Thyroid gland (tissue), 4 donors: ENCODE measurements at regions not wholly inside any gene's neighbourhood (a gene's known extent, or its start where the extent isn't known, plus 50 kb on each side); places are given as distances from the start of the nearest gene placed in this dataset.

Experiments
- DNase-seq, 2 donors: peaks; one replicate each; pipeline ENCODE4 v3.0.0-alpha.2; 2019
- H3K27ac ChIP-seq, 3 donors: fragments of 200-600 bp; sonication (generic); 1 replicate in 2 of 3; 2 replicates in 1 of 3; pipeline ENCODE4 v1.5.1; 2016 to 2019; ENCODE audit warnings: mild to moderate bottlenecking in 1 of 3, moderate library complexity in 1 of 3
- H3K27me3 ChIP-seq: fragments of 200-600 bp; sonication (generic); one replicate; pipeline ENCODE4 v1.5.1; 2019
- H3K36me3 ChIP-seq, 2 donors: fragments of 200-600 bp; sonication (generic); one replicate each; pipeline ENCODE4 v1.5.1; 2016 to 2019
- H3K4me1 ChIP-seq, 2 donors: fragments of 200-600 bp; sonication (generic); one replicate each; pipeline ENCODE4 v1.5.1; 2017 to 2019
- H3K4me3 ChIP-seq, 3 donors: fragments of 200-600 bp; sonication (generic); replicated peaks in 1 of 3; 1 replicate in 2 of 3; 2 replicates in 1 of 3; pipeline ENCODE4 v1.5.1; 2016; ENCODE audit warnings: mild to moderate bottlenecking in 1 of 3
- H3K9me3 ChIP-seq: fragments of 200-600 bp; sonication (generic); one replicate; pipeline ENCODE4 v1.5.1; 2017
- CTCF ChIP-seq, 6 experiments: fragments of 200-600 bp in 3 of 6; fragments of 450-650 bp in 3 of 6; sonication (generic) in 3 of 6; IDR thresholded peaks; one replicate each; pipeline ENCODE4 v1.5.1; 2016 to 2019; ENCODE audit warnings: antibody characterized with exemption in 6 of 6, mild to moderate bottlenecking in 2 of 6, inconsistent platforms in 1 of 6, moderate library complexity in 1 of 6
- POLR2A ChIP-seq, 2 donors: fragments of 450-650 bp; IDR thresholded peaks; one replicate each; pipeline ENCODE4 v1.6.1; 2017; ENCODE audit warnings: antibody characterized with exemption in 2 of 2, mild to moderate bottlenecking in 2 of 2, moderate library complexity in 1 of 2
- WGBS, 2 donors: methylation state at CpG; one replicate each; pipeline ENCODE4 v1.1.5; 2017; 5-methylcytosine and 5-hydroxymethylcytosine counted together
- intact Hi-C: fragments of 100-400 bp; cut with DNase I; formaldehyde crosslinking; loops from one replicate; pipeline ENCODE4 v1.15.1; 2023

- no peaks in the 10 kb centered on the region for H3K27me3 ChIP-seq
- no peak for DNase-seq
- H3K4me3 ChIP-seq, result no peak overlapping the region
- H3K27ac ChIP-seq, result no peak overlapping the region
- WGBS, 2 donors, result 39 to 50% methylated on average over 2 of the region's 2 CpGs
- no peaks in the 10 kb centered on the region for H3K4me1 ChIP-seq
- TF ChIP-seq CTCF (IDR thresholded peaks at IDR 0.05) (no peak), POLR2A (IDR thresholded peaks at IDR 0.05) (no peak)
- no peaks in the 10 kb centered on the region for H3K36me3 ChIP-seq
- H3K9me3 ChIP-seq, result no peaks in the 10 kb centered on the region
- intact Hi-C loops, result no loop called here
Observed at GRCh38 chr4:14602206-14602605, 400.1 kb upstream of the CPEB2 start.

DNA sequence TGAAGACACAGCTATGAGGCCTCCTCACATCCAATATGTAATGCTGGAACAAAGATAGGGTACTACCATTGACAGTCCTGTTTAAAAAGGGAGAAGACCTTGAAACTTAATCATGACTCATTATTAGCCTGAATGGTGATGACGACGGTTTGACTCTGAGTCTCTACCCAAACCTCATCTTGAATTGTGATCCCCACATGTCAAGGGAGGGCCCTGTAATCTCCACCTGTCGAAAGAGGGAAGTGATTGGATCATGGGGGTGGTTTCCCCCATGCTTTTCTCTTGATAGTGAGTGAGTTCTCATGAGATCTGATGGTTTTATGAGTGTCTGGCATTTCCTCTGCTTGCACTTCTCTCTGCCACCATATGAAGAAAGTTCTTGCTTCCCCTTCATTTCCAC lies 395.3 kb upstream of the CPEB2 start:
- H3K4me1 ChIP-seq, result no peaks in the 10 kb centered on the region
- no peaks in the 10 kb centered on the region for H3K27me3 ChIP-seq
- no peaks in the 10 kb centered on the region for H3K9me3 ChIP-seq
- intact Hi-C loops, result no loop called here
- TF ChIP-seq CTCF (IDR thresholded peaks at IDR 0.05), result no peak
- TF ChIP-seq POLR2A (IDR thresholded peaks at IDR 0.05), result no peak
- no peak overlapping the region for H3K4me3 ChIP-seq
- no peak for DNase-seq
- H3K27ac ChIP-seq, result no peak overlapping the region
- WGBS, 2 donors, result 75 to 79% methylated on average over 3 of the region's 3 CpGs
- H3K36me3 ChIP-seq, result no peaks in the 10 kb centered on the region

- Histone ChIP-seq H3K9me3 (no peaks in the 10 kb centered on the region), H3K4me1 (no peaks in the 10 kb centered on the region), H3K4me3 (no peak overlapping the region), H3K27me3 (no peaks in the 10 kb centered on the region), H3K36me3 (no peaks in the 10 kb centered on the region), H3K27ac (no peak overlapping the region)
- intact Hi-C loops, result no loop called here
- TF ChIP-seq POLR2A (IDR thresholded peaks at IDR 0.05), result no peak
- TF ChIP-seq CTCF (IDR thresholded peaks at IDR 0.05), result no peak
- DNase-seq, result no peak
- 17 to 44% methylated on average over 2 of the region's 2 CpGs for WGBS, 2 donors
Observed at GRCh38 chr4:14607578-14607977, 394.7 kb upstream of the CPEB2 start.

GRCh38 chr4:14608630-14609029 lies 393.7 kb upstream of the CPEB2 start:
- no peaks in the 10 kb centered on the region for H3K27me3 ChIP-seq
- no peak for TF ChIP-seq CTCF (IDR thresholded peaks at IDR 0.05)
- no peak for TF ChIP-seq POLR2A (IDR thresholded peaks at IDR 0.05)
- no peaks in the 10 kb centered on the region for H3K4me1 ChIP-seq
- H3K9me3 ChIP-seq, result no peaks in the 10 kb centered on the region
- no peak for DNase-seq
- no peak overlapping the region for H3K4me3 ChIP-seq
- no peak overlapping the region for H3K27ac ChIP-seq
- H3K36me3 ChIP-seq, result no peaks in the 10 kb centered on the region
- intact Hi-C loops, result no loop called here

DNA sequence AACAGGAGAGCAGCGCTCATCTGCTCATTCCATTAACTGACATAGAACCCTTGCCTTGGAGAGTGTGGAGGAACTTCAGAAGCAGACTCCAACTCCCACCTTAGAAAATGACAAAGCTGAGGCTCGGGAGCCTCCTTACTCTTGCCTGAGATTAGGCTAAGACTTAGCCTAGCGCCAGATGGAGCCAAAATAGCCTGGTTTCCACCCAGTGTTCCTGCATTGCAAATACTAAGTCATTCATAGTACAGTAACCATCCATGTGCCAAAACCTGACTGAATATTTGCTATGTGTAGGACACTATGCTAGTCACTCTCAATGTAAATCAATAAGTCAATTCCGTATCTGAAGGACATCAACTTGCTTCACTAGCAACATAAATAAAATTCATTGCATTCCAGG lies 387.4 kb upstream of the CPEB2 start:
- WGBS, 2 donors, result 58 to 63% methylated on average over 4 of the region's 4 CpGs
- no peak overlapping the region for H3K27ac ChIP-seq
- no peaks in the 10 kb centered on the region for H3K27me3 ChIP-seq
- intact Hi-C loops, result no loop called here
- H3K36me3 ChIP-seq, result no peaks in the 10 kb centered on the region
- TF ChIP-seq POLR2A (IDR thresholded peaks at IDR 0.05), result no peak
- no peak for TF ChIP-seq CTCF (IDR thresholded peaks at IDR 0.05)
- no peak for DNase-seq
- no peak overlapping the region for H3K4me3 ChIP-seq
- no peaks in the 10 kb centered on the region for H3K4me1 ChIP-seq
- no peaks in the 10 kb centered on the region for H3K9me3 ChIP-seq
